HEK293 (cell line): ENCODE measurements at regions not wholly inside any gene's neighbourhood (a gene's known extent, or its start where the extent isn't known, plus 50 kb on each side); places are given as distances from the start of the nearest gene placed in this dataset.

Experiments
- CTCF ChIA-PET: fragments of 350-600 bp; formaldehyde crosslinking; extraction: SDS; loops from one replicate; lab custom pipeline; 2021; ENCODE audit warnings: antibody characterized with exemption; lab: Yijun Ruan, JAX
- POLR2A ChIA-PET: fragments of 300-600 bp; formaldehyde crosslinking; extraction: SDS; loops from one replicate; lab custom pipeline; 2020; ENCODE audit warnings: antibody characterized with exemption, inconsistent platforms; lab: Yijun Ruan, JAX
- H3K27ac ChIP-seq: fragments of 200-500 bp; sonication (Bioruptor generic); 2 replicates; pipeline ENCODE4 v1.5.1; 2014; ENCODE audit warnings: low read depth, low read length, control low read depth, inconsistent platforms; ENCODE audit errors: extremely low read depth
- H3K36me3 ChIP-seq, 2 experiments: fragments of 200-500 bp in 1 of 2; sonication (Bioruptor generic) in 1 of 2; 1 replicate in 1 of 2; 2 replicates in 1 of 2; pipeline ENCODE4 v1.5.1; 2014 to 2017; ENCODE audit warnings: inconsistent platforms in 2 of 2, low read length in 2 of 2; ENCODE audit not compliant: control insufficient read depth in 2 of 2, insufficient read depth in 1 of 2
- H3K4me1 ChIP-seq: fragments of 200-500 bp; sonication (Bioruptor generic); 2 replicates; pipeline ENCODE4 v1.5.1; 2014; ENCODE audit warnings: mild to moderate bottlenecking, low read length, inconsistent platforms; ENCODE audit not compliant: control insufficient read depth, insufficient read depth
- H3K4me3 ChIP-seq: 2 replicates; pipeline ENCODE4 v1.5.1; 2011; ENCODE audit warnings: low read depth, mild to moderate bottlenecking, control low read depth, low read length, moderate library complexity
- H3K9me3 ChIP-seq: fragments of 200-500 bp; sonication (Bioruptor generic); 2 replicates; pipeline ENCODE4 v1.5.1; 2014; ENCODE audit warnings: low read depth, low read length, inconsistent platforms; ENCODE audit not compliant: control insufficient read depth, insufficient read depth
- ELK4 ChIP-seq: IDR thresholded peaks from 2 replicates; pipeline ENCODE4 v1.6.1; 2011; ENCODE audit warnings: mild to moderate bottlenecking, low read depth, low read length, borderline replicate concordance
- GFI1B ChIP-seq: fragments of 450-650 bp; formaldehyde crosslinking; IDR thresholded peaks from 2 replicates; pipeline ENCODE4 v1.5.1; 2016; ENCODE audit warnings: missing biosample characterization, missing genetic modification characterization
- HOXC10 ChIP-seq: sonication (generic); formaldehyde crosslinking; IDR thresholded peaks from 2 replicates; pipeline ENCODE4 v1.8.1; 2023; ENCODE audit warnings: mild to moderate bottlenecking, missing genetic modification reagents
- KLF16 ChIP-seq: fragments of 450-650 bp; formaldehyde crosslinking; IDR thresholded peaks from 2 replicates; pipeline ENCODE4 v1.5.1; 2017; ENCODE audit warnings: missing biosample characterization, missing genetic modification characterization
- KLF8 ChIP-seq: fragments of 450-650 bp; formaldehyde crosslinking; IDR thresholded peaks from 2 replicates; pipeline ENCODE4 v1.5.1; 2016; ENCODE audit warnings: missing biosample characterization, missing genetic modification characterization
- PRDM1 ChIP-seq: fragments of 450-650 bp; formaldehyde crosslinking; IDR thresholded peaks from 2 replicates; pipeline ENCODE4; 2016; ENCODE audit warnings: missing biosample characterization, missing genetic modification characterization
- ZBTB20 ChIP-seq: fragments of 450-650 bp; formaldehyde crosslinking; IDR thresholded peaks from 2 replicates; pipeline ENCODE4 v1.5.1; 2016; ENCODE audit warnings: missing biosample characterization, missing genetic modification characterization
- ZBTB7A ChIP-seq: fragments of 450-650 bp; formaldehyde crosslinking; IDR thresholded peaks from 2 replicates; pipeline ENCODE4 v1.5.1; 2016; ENCODE audit warnings: low read depth, missing biosample characterization, missing genetic modification characterization
- ZFP41 ChIP-seq: fragments of 450-650 bp; formaldehyde crosslinking; IDR thresholded peaks from 2 replicates; pipeline ENCODE4 v1.5.1; 2016; ENCODE audit warnings: missing biosample characterization, missing genetic modification characterization, borderline replicate concordance
- ZNF132 ChIP-seq: fragments of 450-650 bp; formaldehyde crosslinking; IDR thresholded peaks from 2 replicates; pipeline ENCODE4 v1.5.1; 2017; ENCODE audit warnings: missing biosample characterization, missing genetic modification characterization, borderline replicate concordance
- ZNF184 ChIP-seq: fragments of 450-650 bp; IDR thresholded peaks from 2 replicates; pipeline ENCODE4 v1.5.1; 2018; ENCODE audit warnings: missing biosample characterization, mild to moderate bottlenecking, missing genetic modification characterization
- ZNF221 ChIP-seq: fragments of 450-650 bp; formaldehyde crosslinking; IDR thresholded peaks from 2 replicates; pipeline ENCODE4 v1.5.1; 2017; ENCODE audit warnings: missing biosample characterization, missing genetic modification characterization, borderline replicate concordance
- ZNF24 ChIP-seq: fragments of 450-650 bp; formaldehyde crosslinking; IDR thresholded peaks from 2 replicates; pipeline ENCODE4 v1.5.1; 2016; ENCODE audit warnings: missing biosample characterization, missing genetic modification characterization
- ZNF26 ChIP-seq: fragments of 450-650 bp; formaldehyde crosslinking; IDR thresholded peaks from 2 replicates; pipeline ENCODE4 v1.5.1; 2016; ENCODE audit warnings: missing biosample characterization, missing genetic modification characterization
- ZNF274 ChIP-seq, 2 experiments: fragments of 200-500 bp in 1 of 2; fragments of 450-650 bp in 1 of 2; sonication (Bioruptor generic) in 1 of 2; formaldehyde crosslinking in 1 of 2; IDR thresholded peaks; 2 replicates each; pipeline versions ENCODE4 v1.5.1 to v1.6.1; 2014 to 2016; ENCODE audit warnings: borderline replicate concordance in 1 of 2, inconsistent platforms in 1 of 2, low read length in 1 of 2, missing biosample characterization in 1 of 2, missing genetic modification characterization in 1 of 2
- ZNF324 ChIP-seq: fragments of 450-650 bp; formaldehyde crosslinking; IDR thresholded peaks from 2 replicates; pipeline ENCODE4 v1.5.1; 2016; ENCODE audit warnings: missing biosample characterization, missing genetic modification characterization
- ZNF366 ChIP-seq: fragments of 450-650 bp; formaldehyde crosslinking; conservative IDR thresholded peaks from 2 replicates; pipeline ENCODE4 v1.5.1; 2016; ENCODE audit warnings: missing biosample characterization, missing genetic modification characterization
- ZNF433 ChIP-seq: fragments of 450-650 bp; formaldehyde crosslinking; IDR thresholded peaks from 2 replicates; pipeline ENCODE4 v1.5.1; 2016; ENCODE audit warnings: missing biosample characterization, missing genetic modification characterization, low read depth
- ZNF791 ChIP-seq: fragments of 450-650 bp; formaldehyde crosslinking; IDR thresholded peaks from 2 replicates; pipeline ENCODE4 v1.5.1; 2016; ENCODE audit warnings: missing biosample characterization, missing genetic modification characterization
- ZNF830 ChIP-seq: fragments of 450-650 bp; IDR thresholded peaks from 2 replicates; pipeline ENCODE4 v1.5.0; 2018; ENCODE audit warnings: missing biosample characterization, missing genetic modification characterization, low read depth, mild to moderate bottlenecking, moderate library complexity
- ZNF843 ChIP-seq: fragments of 450-650 bp; formaldehyde crosslinking; IDR thresholded peaks from 2 replicates; pipeline ENCODE4 v1.5.1; 2016; ENCODE audit warnings: missing biosample characterization, missing genetic modification characterization
- TF ChIP-seq, protein P1 (sequence below): fragments of 450-650 bp; formaldehyde crosslinking; IDR thresholded peaks from 2 replicates; pipeline ENCODE4 v1.5.1; 2017; ENCODE audit warnings: missing biosample characterization, missing genetic modification characterization
- TF ChIP-seq, protein P2 (sequence below): fragments of 450-650 bp; formaldehyde crosslinking; IDR thresholded peaks from 2 replicates; pipeline ENCODE4 v1.5.1; 2016; ENCODE audit warnings: missing biosample characterization, missing genetic modification characterization

- no peak for TF ChIP-seq GFI1B (tag by site-specific recombination)
Measured at GRCh38 chr6:137951064-137951597, 84.1 kb downstream of the TNFAIP3 start (continued).

- Histone ChIP-seq H3K36me3 (no peaks in the 10 kb centered on the region), H3K4me1 (no peaks in the 10 kb centered on the region), H3K4me3 (no peak overlapping the region), H3K9me3 (no peaks in the 10 kb centered on the region), H3K27ac (no peak overlapping the region)
- POLR2A ChIA-PET = no interaction called here
- no peak for TF ChIP-seq ELK4
- TF ChIP-seq, all 188 proteins: peak for 0
- CTCF ChIA-PET = interaction anchor here (1.2 to 1.7 kb wide), 4 partner anchors 11 to 244 kb away, joined by 3 to 4 read pairs (median 4); no protein-coding TSS in a partner anchor
Measured at GRCh38 chr6:137952247-137952646, 85.2 kb downstream of the TNFAIP3 start.

DNA sequence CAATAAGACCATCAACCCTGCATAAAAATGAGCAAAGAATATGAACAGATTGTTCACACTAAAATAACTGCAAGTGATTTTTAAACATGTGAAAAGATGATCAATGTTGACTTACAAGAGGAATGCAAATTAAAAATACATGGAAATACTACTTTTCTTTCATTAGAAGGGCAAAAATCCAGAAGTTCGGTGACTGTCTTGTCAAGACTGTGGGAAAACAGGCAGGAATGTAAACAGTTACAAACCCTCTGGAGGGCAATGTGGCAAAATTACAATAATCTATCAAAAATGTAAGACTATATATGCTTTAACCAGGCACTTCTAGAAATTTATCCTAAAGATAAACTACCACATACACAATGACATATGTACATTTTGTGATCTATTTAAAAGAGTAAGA lies 86.7 kb downstream of the TNFAIP3 start:
- TF ChIP-seq, protein P1, sequence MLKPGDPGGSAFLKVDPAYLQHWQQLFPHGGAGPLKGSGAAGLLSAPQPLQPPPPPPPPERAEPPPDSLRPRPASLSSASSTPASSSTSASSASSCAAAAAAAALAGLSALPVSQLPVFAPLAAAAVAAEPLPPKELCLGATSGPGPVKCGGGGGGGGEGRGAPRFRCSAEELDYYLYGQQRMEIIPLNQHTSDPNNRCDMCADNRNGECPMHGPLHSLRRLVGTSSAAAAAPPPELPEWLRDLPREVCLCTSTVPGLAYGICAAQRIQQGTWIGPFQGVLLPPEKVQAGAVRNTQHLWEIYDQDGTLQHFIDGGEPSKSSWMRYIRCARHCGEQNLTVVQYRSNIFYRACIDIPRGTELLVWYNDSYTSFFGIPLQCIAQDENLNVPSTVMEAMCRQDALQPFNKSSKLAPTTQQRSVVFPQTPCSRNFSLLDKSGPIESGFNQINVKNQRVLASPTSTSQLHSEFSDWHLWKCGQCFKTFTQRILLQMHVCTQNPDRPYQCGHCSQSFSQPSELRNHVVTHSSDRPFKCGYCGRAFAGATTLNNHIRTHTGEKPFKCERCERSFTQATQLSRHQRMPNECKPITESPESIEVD = no peak
- TF ChIP-seq ZNF433 (tag by site-specific recombination) (no peak), ZNF791 (no peak), ZNF366 (no peak), ZFP41 (tag by site-specific recombination) (no peak), ZNF24 (tag by site-specific recombination) (no peak), KLF16 (tag by site-specific recombination) (no peak)
- TF ChIP-seq, protein P2, sequence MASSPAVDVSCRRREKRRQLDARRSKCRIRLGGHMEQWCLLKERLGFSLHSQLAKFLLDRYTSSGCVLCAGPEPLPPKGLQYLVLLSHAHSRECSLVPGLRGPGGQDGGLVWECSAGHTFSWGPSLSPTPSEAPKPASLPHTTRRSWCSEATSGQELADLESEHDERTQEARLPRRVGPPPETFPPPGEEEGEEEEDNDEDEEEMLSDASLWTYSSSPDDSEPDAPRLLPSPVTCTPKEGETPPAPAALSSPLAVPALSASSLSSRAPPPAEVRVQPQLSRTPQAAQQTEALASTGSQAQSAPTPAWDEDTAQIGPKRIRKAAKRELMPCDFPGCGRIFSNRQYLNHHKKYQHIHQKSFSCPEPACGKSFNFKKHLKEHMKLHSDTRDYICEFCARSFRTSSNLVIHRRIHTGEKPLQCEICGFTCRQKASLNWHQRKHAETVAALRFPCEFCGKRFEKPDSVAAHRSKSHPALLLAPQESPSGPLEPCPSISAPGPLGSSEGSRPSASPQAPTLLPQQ (tag by site-specific recombination) = no peak
- CTCF ChIA-PET = no interaction called here
- H3K4me1 ChIP-seq = no peaks in the 10 kb centered on the region
- no peaks in the 10 kb centered on the region for H3K36me3 ChIP-seq
- POLR2A ChIA-PET = no interaction called here
- H3K27ac ChIP-seq = no peak overlapping the region
- H3K9me3 ChIP-seq = no peaks in the 10 kb centered on the region
- H3K4me3 ChIP-seq = no peak overlapping the region

DNA sequence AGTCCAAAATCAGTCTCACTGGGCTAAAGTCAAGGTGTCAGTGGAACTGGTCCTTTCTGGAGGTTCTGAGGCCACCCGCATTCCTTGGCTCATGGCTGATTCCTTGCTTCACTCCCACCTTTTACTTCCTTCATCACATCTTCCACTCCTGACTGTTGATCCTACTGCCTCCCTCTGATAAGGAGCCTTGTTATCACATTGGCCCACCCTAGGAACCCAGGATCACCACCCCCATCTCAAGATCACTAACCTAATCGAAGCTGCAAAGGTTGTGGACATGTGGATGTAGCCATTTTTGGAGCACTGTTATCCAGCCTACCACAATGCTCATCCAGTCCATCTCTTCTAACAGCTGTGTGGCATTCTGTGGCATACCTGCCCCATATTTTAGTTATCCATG lies 87.2 kb downstream of the TNFAIP3 start:
- CTCF ChIA-PET = interaction anchor here (2.2 kb wide), 1 partner anchor 10 kb away, joined by 14 read pairs; no protein-coding TSS in a partner anchor
- Histone ChIP-seq H3K4me1 (no peaks in the 10 kb centered on the region), H3K36me3 (no peaks in the 10 kb centered on the region), H3K9me3 (no peaks in the 10 kb centered on the region), H3K4me3 (no peak overlapping the region), H3K27ac (no peak overlapping the region)
- POLR2A ChIA-PET = no interaction called here
- TF ChIP-seq HOXC10 (no peak), ZNF830 (tag by site-specific recombination) (no peak), ZBTB7A (tag by site-specific recombination) (no peak), ZBTB20 (tag by site-specific recombination) (no peak), PRDM1 (tag by site-specific recombination) (no peak), ZNF184 (tag by site-specific recombination) (no peak), ZNF132 (tag by site-specific recombination) (no peak), ZNF274 (IDR thresholded peaks at IDR 0.05; ENCODE audit: low read length) (no peak), ZNF274 (tag by site-specific recombination; IDR thresholded peaks at IDR 0.05; ENCODE audit: borderline replicate concordance) (no peak), KLF8 (no peak), ZNF843 (tag by site-specific recombination) (no peak), ZNF26 (tag by site-specific recombination) (no peak), ZNF324 (tag by site-specific recombination) (no peak), ZNF221 (tag by site-specific recombination) (no peak)
- TF ChIP-seq, protein P1 = no peak
